GM21786 (cell line): ENCODE measurements at regions not wholly inside any gene's neighbourhood (a gene's known extent, or its start where the extent isn't known, plus 50 kb on each side); places are given as distances from the start of the nearest gene placed in this dataset.
A peak's percentile ranks its signal among the peaks of the same experiment; 100 is the strongest.
"Not testable (repeated sequence)": the region's sequence is repeated elsewhere in the genome, so short reads cannot be mapped to it uniquely, and the experiment has no call there.

Source experiments
- ATAC-seq: cut with Tn5 transposase; IDR thresholded peaks from one replicate; pipeline ENCODE4 v1.9.1; 2021; ENCODE audit not compliant: unreplicated experiment

GRCh38 chr2:136297994-136298393, 180.0 kb upstream of the CXCR4 start:
- ATAC-seq, result no peak

GRCh38 chr2:136297312-136297711, 179.4 kb upstream of the CXCR4 start:
- no peak for ATAC-seq

- ATAC-seq, result no peak
Measured at GRCh38 chr2:136295168-136295567, 177.2 kb upstream of the CXCR4 start.

- no peak for ATAC-seq
Measured at GRCh38 chr2:136291871-136292270, 173.9 kb upstream of the CXCR4 start.

GRCh38 chr2:136290326-136290725, 172.4 kb upstream of the CXCR4 start:
- no peak for ATAC-seq

- no peak for ATAC-seq
Measured at GRCh38 chr2:136288249-136288648, 170.3 kb upstream of the CXCR4 start.

GRCh38 chr2:136286423-136286822, 168.5 kb upstream of the CXCR4 start:
- no peak for ATAC-seq

- no peak for ATAC-seq
Measured at GRCh38 chr2:136284226-136285119, 166.5 kb upstream of the CXCR4 start.

- ATAC-seq, result no peak
Measured at GRCh38 chr2:136282251-136282650, 164.3 kb upstream of the CXCR4 start.

GRCh38 chr2:136281281-136282114, 163.5 kb upstream of the CXCR4 start:
- peak; percentile 51 for ATAC-seq

- not testable (repeated sequence) for ATAC-seq
Measured at GRCh38 chr2:136266346-136266745, 148.4 kb upstream of the CXCR4 start.

GRCh38 chr2:136259551-136259950, 141.6 kb upstream of the CXCR4 start:
- no peak for ATAC-seq

- no peak for ATAC-seq
Measured at GRCh38 chr2:136257893-136258292, 139.9 kb upstream of the CXCR4 start.

GRCh38 chr2:136255648-136256461, 137.9 kb upstream of the CXCR4 start:
- ATAC-seq, result no peak

GRCh38 chr2:136255127-136255526, 137.2 kb upstream of the CXCR4 start:
- no peak for ATAC-seq

- peak; percentile 58 for ATAC-seq
Measured at GRCh38 chr2:136254681-136255080, 136.7 kb upstream of the CXCR4 start.

GRCh38 chr2:136253288-136254004, 135.5 kb upstream of the CXCR4 start:
- peak; percentile 45 for ATAC-seq

GRCh38 chr2:136251885-136252585, 134.1 kb upstream of the CXCR4 start:
- no peak for ATAC-seq

- no peak for ATAC-seq
Measured at GRCh38 chr2:136251197-136251884, 133.4 kb upstream of the CXCR4 start.
